ENCODE measurements at regions not wholly inside any gene's neighbourhood (a gene's known extent, or its start where the extent isn't known, plus 50 kb on each side); places are given as distances from the start of the nearest gene placed in this dataset.
A peak's percentile ranks its signal among the peaks of the same experiment; 100 is the strongest.

DNA sequence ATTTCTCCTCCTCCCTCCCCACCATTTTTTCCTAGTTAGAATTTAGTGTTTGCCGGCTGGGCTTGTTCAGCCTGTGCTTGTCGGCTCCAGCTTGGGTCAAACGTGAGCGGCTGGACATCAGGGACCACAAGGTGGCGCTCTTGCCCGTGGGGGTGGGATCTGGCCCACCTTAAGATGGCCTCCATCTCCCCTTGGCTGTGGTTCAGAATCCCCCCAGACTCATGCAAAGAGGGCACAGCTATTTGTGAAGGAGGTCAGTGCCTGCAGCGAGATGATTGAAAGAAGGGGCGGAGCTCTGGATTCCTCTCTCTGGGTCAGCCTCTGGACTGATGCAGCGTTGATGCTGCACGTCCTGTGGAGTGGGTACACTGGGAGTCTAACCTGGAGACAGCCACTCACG, 283.3 kb upstream of the TUT7 start:
- TF ChIP-seq, protein P1, sequence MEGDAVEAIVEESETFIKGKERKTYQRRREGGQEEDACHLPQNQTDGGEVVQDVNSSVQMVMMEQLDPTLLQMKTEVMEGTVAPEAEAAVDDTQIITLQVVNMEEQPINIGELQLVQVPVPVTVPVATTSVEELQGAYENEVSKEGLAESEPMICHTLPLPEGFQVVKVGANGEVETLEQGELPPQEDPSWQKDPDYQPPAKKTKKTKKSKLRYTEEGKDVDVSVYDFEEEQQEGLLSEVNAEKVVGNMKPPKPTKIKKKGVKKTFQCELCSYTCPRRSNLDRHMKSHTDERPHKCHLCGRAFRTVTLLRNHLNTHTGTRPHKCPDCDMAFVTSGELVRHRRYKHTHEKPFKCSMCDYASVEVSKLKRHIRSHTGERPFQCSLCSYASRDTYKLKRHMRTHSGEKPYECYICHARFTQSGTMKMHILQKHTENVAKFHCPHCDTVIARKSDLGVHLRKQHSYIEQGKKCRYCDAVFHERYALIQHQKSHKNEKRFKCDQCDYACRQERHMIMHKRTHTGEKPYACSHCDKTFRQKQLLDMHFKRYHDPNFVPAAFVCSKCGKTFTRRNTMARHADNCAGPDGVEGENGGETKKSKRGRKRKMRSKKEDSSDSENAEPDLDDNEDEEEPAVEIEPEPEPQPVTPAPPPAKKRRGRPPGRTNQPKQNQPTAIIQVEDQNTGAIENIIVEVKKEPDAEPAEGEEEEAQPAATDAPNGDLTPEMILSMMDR (IDR thresholded peaks at IDR 0.05), result peak; percentile 48 to 66 (median 59)
- no peak for TF ChIP-seq POLR2A (IDR thresholded peaks at IDR 0.05)
